SK-N-SH (cell line): ENCODE measurements at regions not wholly inside any gene's neighbourhood (a gene's known extent, or its start where the extent isn't known, plus 50 kb on each side); places are given as distances from the start of the nearest gene placed in this dataset.

Experiments
- CTCF ChIP-seq: fragments of 200-600 bp; sonication (generic); IDR thresholded peaks from 2 replicates; pipeline ENCODE4 v1.6.1; 2017; ENCODE audit warnings: antibody characterized with exemption, mild to moderate bottlenecking, moderate library complexity
- FOXM1 ChIP-seq: IDR thresholded peaks from 2 replicates; pipeline ENCODE4 v1.4.0; 2012; ENCODE audit warnings: low read depth, mild to moderate bottlenecking
- MAX ChIP-seq: IDR thresholded peaks from 2 replicates; pipeline ENCODE4 v1.4.0; 2012; ENCODE audit warnings: low read depth
- RFX5 ChIP-seq: IDR thresholded peaks from 2 replicates; pipeline ENCODE4 v1.6.1; 2012; ENCODE audit warnings: mild to moderate bottlenecking, improper control_type of control experiment, low read length
- TF ChIP-seq, protein P1 (sequence below): fragments of 150-350 bp; IDR thresholded peaks from 2 replicates; pipeline ENCODE4 v1.6.1; 2017; ENCODE audit warnings: antibody characterized with exemption, low read length, low read depth, borderline replicate concordance

GRCh38 chr13:83810136-83810535 is 72.1 kb downstream of the SLITRK1 start:
- TF ChIP-seq CTCF (no peak), FOXM1 (no peak), MAX (no peak), RFX5 (no peak)
- TF ChIP-seq, protein P1, sequence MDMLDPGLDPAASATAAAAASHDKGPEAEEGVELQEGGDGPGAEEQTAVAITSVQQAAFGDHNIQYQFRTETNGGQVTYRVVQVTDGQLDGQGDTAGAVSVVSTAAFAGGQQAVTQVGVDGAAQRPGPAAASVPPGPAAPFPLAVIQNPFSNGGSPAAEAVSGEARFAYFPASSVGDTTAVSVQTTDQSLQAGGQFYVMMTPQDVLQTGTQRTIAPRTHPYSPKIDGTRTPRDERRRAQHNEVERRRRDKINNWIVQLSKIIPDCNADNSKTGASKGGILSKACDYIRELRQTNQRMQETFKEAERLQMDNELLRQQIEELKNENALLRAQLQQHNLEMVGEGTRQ = no peak
